Vagina (tissue), 2 donors: ENCODE measurements at regions not wholly inside any gene's neighbourhood (a gene's known extent, or its start where the extent isn't known, plus 50 kb on each side); places are given as distances from the start of the nearest gene placed in this dataset.

ENCODE experiments used
- DNase-seq, 2 donors: peaks; one replicate each; pipeline ENCODE4 v3.0.0-alpha.2; 2017; ENCODE audit errors: extremely low spot score in 2 of 2
- H3K27ac ChIP-seq: fragments of 200-600 bp; sonication (generic); one replicate; pipeline ENCODE4 v1.5.1; 2019
- H3K27me3 ChIP-seq: fragments of 200-600 bp; sonication (generic); one replicate; pipeline ENCODE4 v1.5.1; 2019
- H3K36me3 ChIP-seq, 2 donors: fragments of 200-600 bp; sonication (generic); one replicate each; pipeline ENCODE4 v1.5.1; 2017 to 2019
- H3K4me1 ChIP-seq: fragments of 200-600 bp; sonication (generic); one replicate; pipeline ENCODE4 v1.5.1; 2019
- H3K4me3 ChIP-seq, 2 donors: fragments of 200-600 bp; sonication (generic); 1 replicate in 1 of 2; 2 replicates in 1 of 2; pipeline ENCODE4 v1.5.1; 2016 to 2019
- H3K9me3 ChIP-seq: fragments of 200-600 bp; sonication (generic); one replicate; pipeline ENCODE4 v1.5.1; 2019
- CTCF ChIP-seq, 3 experiments: fragments of 450-650 bp in 2 of 3; fragments of 200-600 bp in 1 of 3; sonication (generic) in 1 of 3; IDR thresholded peaks; one replicate each; pipeline ENCODE4 v1.5.1; 2017 to 2019; ENCODE audit warnings: antibody characterized with exemption in 3 of 3, mild to moderate bottlenecking in 2 of 3, moderate library complexity in 2 of 3
- POLR2A ChIP-seq, 2 donors: fragments of 450-650 bp; IDR thresholded peaks; one replicate each; pipeline ENCODE4 v1.6.1; 2017; ENCODE audit warnings: antibody characterized with exemption in 2 of 2, mild to moderate bottlenecking in 2 of 2, moderate library complexity in 2 of 2
- POLR2AphosphoS5 ChIP-seq, 2 donors: sonication (generic); formaldehyde crosslinking; IDR thresholded peaks; one replicate each; pipeline ENCODE4 v1.9.0; 2017; ENCODE audit warnings: antibody characterized with exemption in 2 of 2, mild to moderate bottlenecking in 2 of 2, low read depth in 1 of 2; ENCODE audit not compliant: insufficient read depth in 1 of 2
- intact Hi-C: fragments of 100-400 bp; cut with DNase I; formaldehyde crosslinking; loops from one replicate; pipeline ENCODE4 v1.15.1; 2023

GRCh38 chr2:2744107-2744506 is 413.0 kb upstream of the MYT1L start:
- no peaks in the 10 kb centered on the region for H3K9me3 ChIP-seq
- no peak for DNase-seq
- TF ChIP-seq CTCF (IDR thresholded peaks at IDR 0.05): no peak
- TF ChIP-seq POLR2AphosphoS5 (IDR thresholded peaks at IDR 0.05; ENCODE audit: insufficient read depth in 1 of 2, low read depth in 1 of 2): no peak
- TF ChIP-seq POLR2A (IDR thresholded peaks at IDR 0.05): no peak
- no peaks in the 10 kb centered on the region for H3K27me3 ChIP-seq
- intact Hi-C loops: no loop called here
- H3K4me3 ChIP-seq: no peak overlapping the region
- H3K36me3 ChIP-seq: no peaks in the 10 kb centered on the region
- peaks cover 7% of the 10 kb centered on the region for H3K4me1 ChIP-seq
- no peak overlapping the region for H3K27ac ChIP-seq

GRCh38 chr2:2743164-2743571 is 412.1 kb upstream of the MYT1L start:
- Histone ChIP-seq H3K27me3 (no peaks in the 10 kb centered on the region), H3K4me1 (peaks cover 7% of the 10 kb centered on the region), H3K9me3 (no peaks in the 10 kb centered on the region), H3K36me3 (no peaks in the 10 kb centered on the region), H3K4me3 (no peak overlapping the region), H3K27ac (peak overlapping the region; percentile 4)
- intact Hi-C loops: no loop called here
- TF ChIP-seq CTCF (IDR thresholded peaks at IDR 0.05): no peak
- TF ChIP-seq POLR2A (IDR thresholded peaks at IDR 0.05): no peak
- TF ChIP-seq POLR2AphosphoS5 (IDR thresholded peaks at IDR 0.05; ENCODE audit: insufficient read depth in 1 of 2, low read depth in 1 of 2): peak in 1 of 2 donors; percentile 45
- peak in 1 of 2 donors; percentile 93 for DNase-seq

GRCh38 chr2:2742726-2743125 is 411.7 kb upstream of the MYT1L start:
- H3K9me3 ChIP-seq: no peaks in the 10 kb centered on the region
- no peak overlapping the region for H3K4me3 ChIP-seq
- intact Hi-C loops: no loop called here
- TF ChIP-seq CTCF (IDR thresholded peaks at IDR 0.05): no peak
- no peak for TF ChIP-seq POLR2A (IDR thresholded peaks at IDR 0.05)
- no peak for TF ChIP-seq POLR2AphosphoS5 (IDR thresholded peaks at IDR 0.05; ENCODE audit: insufficient read depth in 1 of 2, low read depth in 1 of 2)
- H3K4me1 ChIP-seq: peaks cover 7% of the 10 kb centered on the region
- H3K27me3 ChIP-seq: no peaks in the 10 kb centered on the region
- H3K27ac ChIP-seq: no peak overlapping the region
- no peak for DNase-seq
- no peaks in the 10 kb centered on the region for H3K36me3 ChIP-seq

GRCh38 chr2:2740238-2740775 is 409.2 kb upstream of the MYT1L start:
- no peak for DNase-seq
- peaks cover 7% of the 10 kb centered on the region for H3K4me1 ChIP-seq
- H3K36me3 ChIP-seq: no peaks in the 10 kb centered on the region
- intact Hi-C loops: no loop called here
- no peaks in the 10 kb centered on the region for H3K9me3 ChIP-seq
- H3K27me3 ChIP-seq: no peaks in the 10 kb centered on the region
- TF ChIP-seq CTCF (IDR thresholded peaks at IDR 0.05) (no peak), POLR2AphosphoS5 (IDR thresholded peaks at IDR 0.05; ENCODE audit: insufficient read depth in 1 of 2, low read depth in 1 of 2) (no peak), POLR2A (IDR thresholded peaks at IDR 0.05) (no peak)
- H3K27ac ChIP-seq: no peak overlapping the region
- H3K4me3 ChIP-seq: no peak overlapping the region

GRCh38 chr2:2739231-2739795 is 408.2 kb upstream of the MYT1L start:
- TF ChIP-seq POLR2AphosphoS5 (IDR thresholded peaks at IDR 0.05; ENCODE audit: insufficient read depth in 1 of 2, low read depth in 1 of 2) (peak in 1 of 2 donors; percentile 52), CTCF (IDR thresholded peaks at IDR 0.05) (no peak)
- no peak for DNase-seq

More at GRCh38 chr2:2739231-2739795, 408.2 kb upstream of the MYT1L start:
- H3K4me1 ChIP-seq: peaks cover 7% of the 10 kb centered on the region
- H3K27me3 ChIP-seq: no peaks in the 10 kb centered on the region
- no peaks in the 10 kb centered on the region for H3K9me3 ChIP-seq
- no peak overlapping the region for H3K4me3 ChIP-seq
- no peak overlapping the region for H3K27ac ChIP-seq
- intact Hi-C loops: no loop called here
- no peaks in the 10 kb centered on the region for H3K36me3 ChIP-seq
